ENCODE measurements at regions not wholly inside any gene's neighbourhood (a gene's known extent, or its start where the extent isn't known, plus 50 kb on each side); places are given as distances from the start of the nearest gene placed in this dataset.

- no peak overlapping the region for H3K27ac ChIP-seq (ENCODE audit: low read depth, low read length)
- H3K9me2 ChIP-seq (replicated peaks; ENCODE audit: control insufficient read depth, low read length): no peaks in the 10 kb centered on the region
- no peaks in the 10 kb centered on the region for H3K79me2 ChIP-seq (ENCODE audit: control insufficient read depth, low read length)
- H3K27me3 ChIP-seq (ENCODE audit: control insufficient read depth, low read length): no peaks in the 10 kb centered on the region
- H3K36me3 ChIP-seq (ENCODE audit: control insufficient read depth, low read length): no peaks in the 10 kb centered on the region
- no peak for TF ChIP-seq EZH2phosphoT487 (IDR thresholded peaks at IDR 0.05; ENCODE audit: borderline replicate concordance, low read length)
- no peak for TF ChIP-seq CTCF (IDR thresholded peaks at IDR 0.05; ENCODE audit: low read depth, low read length, poor library complexity, severe bottlenecking)
- no peaks in the 10 kb centered on the region for H3F3A ChIP-seq (ENCODE audit: control insufficient read depth, insufficient read depth)
- H4K20me1 ChIP-seq (ENCODE audit: control insufficient read depth, insufficient read depth, low read depth, low read length): no peaks in the 10 kb centered on the region
- no peaks in the 10 kb centered on the region for H3K4me1 ChIP-seq (ENCODE audit: control insufficient read depth, low read length)
- H3K9me3 ChIP-seq (ENCODE audit: control insufficient read depth, insufficient read depth, low read length): no peaks in the 10 kb centered on the region
- H3K4me2 ChIP-seq (ENCODE audit: low read length): no peak overlapping the region
- no peak overlapping the region for H3K4me3 ChIP-seq (ENCODE audit: low read length)
Observed at GRCh38 chr4:124188595-124188994, 523.9 kb downstream of the ANKRD50 start.

- TF ChIP-seq CTCF (IDR thresholded peaks at IDR 0.05; ENCODE audit: low read depth, low read length, poor library complexity, severe bottlenecking) (no peak), EZH2phosphoT487 (IDR thresholded peaks at IDR 0.05; ENCODE audit: borderline replicate concordance, low read length) (no peak)
- no peaks in the 10 kb centered on the region for H3F3A ChIP-seq (ENCODE audit: control insufficient read depth, insufficient read depth)
Observed at GRCh38 chr4:124189545-124189944, 523.0 kb downstream of the ANKRD50 start.

GRCh38 chr4:124191329-124191728 is 521.2 kb downstream of the ANKRD50 start:
- Histone ChIP-seq H3K79me2 (ENCODE audit: control insufficient read depth, low read length) (no peaks in the 10 kb centered on the region), H3K27me3 (ENCODE audit: control insufficient read depth, low read length) (no peaks in the 10 kb centered on the region), H3K4me2 (ENCODE audit: low read length) (no peak overlapping the region), H3K36me3 (ENCODE audit: control insufficient read depth, low read length) (no peaks in the 10 kb centered on the region), H3K4me1 (ENCODE audit: control insufficient read depth, low read length) (no peaks in the 10 kb centered on the region), H3K9me3 (ENCODE audit: control insufficient read depth, insufficient read depth, low read length) (no peaks in the 10 kb centered on the region), H3K9me2 (replicated peaks; ENCODE audit: control insufficient read depth, low read length) (no peaks in the 10 kb centered on the region), H3K27ac (ENCODE audit: low read depth, low read length) (no peak overlapping the region), H3F3A (ENCODE audit: control insufficient read depth, insufficient read depth) (no peaks in the 10 kb centered on the region), H3K4me3 (ENCODE audit: low read length) (no peak overlapping the region), H4K20me1 (ENCODE audit: control insufficient read depth, insufficient read depth, low read depth, low read length) (no peaks in the 10 kb centered on the region)
- no peak for TF ChIP-seq EZH2phosphoT487 (IDR thresholded peaks at IDR 0.05; ENCODE audit: borderline replicate concordance, low read length)
- TF ChIP-seq CTCF (IDR thresholded peaks at IDR 0.05; ENCODE audit: low read depth, low read length, poor library complexity, severe bottlenecking): no peak

More at GRCh38 chr4:124189545-124189944, 523.0 kb downstream of the ANKRD50 start:
- Histone ChIP-seq H3K4me2 (ENCODE audit: low read length) (no peak overlapping the region), H3K4me1 (ENCODE audit: control insufficient read depth, low read length) (no peaks in the 10 kb centered on the region), H3K9me3 (ENCODE audit: control insufficient read depth, insufficient read depth, low read length) (no peaks in the 10 kb centered on the region), H3K27ac (ENCODE audit: low read depth, low read length) (no peak overlapping the region), H3K27me3 (ENCODE audit: control insufficient read depth, low read length) (no peaks in the 10 kb centered on the region), H3K4me3 (ENCODE audit: low read length) (no peak overlapping the region), H4K20me1 (ENCODE audit: control insufficient read depth, insufficient read depth, low read depth, low read length) (no peaks in the 10 kb centered on the region), H3K79me2 (ENCODE audit: control insufficient read depth, low read length) (no peaks in the 10 kb centered on the region), H3K9me2 (replicated peaks; ENCODE audit: control insufficient read depth, low read length) (no peaks in the 10 kb centered on the region), H3K36me3 (ENCODE audit: control insufficient read depth, low read length) (no peaks in the 10 kb centered on the region)

GRCh38 chr4:124192544-124192943 is 520.0 kb downstream of the ANKRD50 start:
- no peaks in the 10 kb centered on the region for H3K79me2 ChIP-seq (ENCODE audit: control insufficient read depth, low read length)
- no peak overlapping the region for H3K4me2 ChIP-seq (ENCODE audit: low read length)
- H3K4me3 ChIP-seq (ENCODE audit: low read length): no peak overlapping the region
- no peaks in the 10 kb centered on the region for H3K9me2 ChIP-seq (replicated peaks; ENCODE audit: control insufficient read depth, low read length)
- no peaks in the 10 kb centered on the region for H3K4me1 ChIP-seq (ENCODE audit: control insufficient read depth, low read length)
- H3F3A ChIP-seq (ENCODE audit: control insufficient read depth, insufficient read depth): no peaks in the 10 kb centered on the region
- no peaks in the 10 kb centered on the region for H3K9me3 ChIP-seq (ENCODE audit: control insufficient read depth, insufficient read depth, low read length)
- H3K27ac ChIP-seq (ENCODE audit: low read depth, low read length): no peak overlapping the region
- H3K27me3 ChIP-seq (ENCODE audit: control insufficient read depth, low read length): no peaks in the 10 kb centered on the region
- no peaks in the 10 kb centered on the region for H3K36me3 ChIP-seq (ENCODE audit: control insufficient read depth, low read length)
- no peak for TF ChIP-seq EZH2phosphoT487 (IDR thresholded peaks at IDR 0.05; ENCODE audit: borderline replicate concordance, low read length)
- no peak for TF ChIP-seq CTCF (IDR thresholded peaks at IDR 0.05; ENCODE audit: low read depth, low read length, poor library complexity, severe bottlenecking)
- H4K20me1 ChIP-seq (ENCODE audit: control insufficient read depth, insufficient read depth, low read depth, low read length): no peaks in the 10 kb centered on the region

Data from DOHH2 (cell line).